Stimulated activated CD4-positive, alpha-beta T cell treated with anti-CD3 and anti-CD28 coated beads, Interleukin-2, amount 100 ng/mL, for 24 hours (primary cell): ENCODE measurements at regions not wholly inside any gene's neighbourhood (a gene's known extent, or its start where the extent isn't known, plus 50 kb on each side); places are given as distances from the start of the nearest gene placed in this dataset.

Experiments used
- DNase-seq, 2 donors: peaks; one replicate each; pipeline ENCODE4 v3.0.0-alpha.2; 2020

GRCh38 chr9:81532251-81532650, 157.1 kb downstream of the TLE1 start:
- no peak for DNase-seq

- DNase-seq, result no peak
Observed at GRCh38 chr9:81531511-81531910, 157.8 kb downstream of the TLE1 start.

GRCh38 chr9:81530846-81531245, 158.5 kb downstream of the TLE1 start:
- no peak for DNase-seq

- no peak for DNase-seq
Observed at GRCh38 chr9:81530310-81530810, 159.0 kb downstream of the TLE1 start.

- no peak for DNase-seq
Observed at GRCh38 chr9:81529556-81530193, 159.7 kb downstream of the TLE1 start.

- no peak for DNase-seq
Observed at GRCh38 chr9:81526587-81526986, 162.8 kb downstream of the TLE1 start.

GRCh38 chr9:81522716-81523551, 166.4 kb downstream of the TLE1 start:
- no peak for DNase-seq

GRCh38 chr9:81521892-81522291, 167.5 kb downstream of the TLE1 start:
- DNase-seq, result no peak

GRCh38 chr9:81519816-81520495, 169.4 kb downstream of the TLE1 start:
- no peak for DNase-seq

- no peak for DNase-seq
Observed at GRCh38 chr9:81517954-81518353, 171.4 kb downstream of the TLE1 start.

GRCh38 chr9:81513059-81513458, 176.3 kb downstream of the TLE1 start:
- DNase-seq, result no peak

- DNase-seq, result no peak
Observed at GRCh38 chr9:81512641-81513040, 176.7 kb downstream of the TLE1 start.

- DNase-seq, result no peak
Observed at GRCh38 chr9:81508476-81508875, 180.9 kb downstream of the TLE1 start.

- DNase-seq, result no peak
Observed at GRCh38 chr9:81506941-81507864, 182.1 kb downstream of the TLE1 start.

- DNase-seq, result no peak
Observed at GRCh38 chr9:81499594-81499993, 189.8 kb downstream of the TLE1 start.

GRCh38 chr9:81499021-81499454, 190.3 kb downstream of the TLE1 start:
- no peak for DNase-seq

GRCh38 chr9:81498576-81498975, 190.8 kb downstream of the TLE1 start:
- DNase-seq, result no peak

GRCh38 chr9:81497091-81497490, 192.3 kb downstream of the TLE1 start:
- no peak for DNase-seq

GRCh38 chr9:81492710-81493447, 196.5 kb downstream of the TLE1 start:
- no peak for DNase-seq

- no peak for DNase-seq
Observed at GRCh38 chr9:81490605-81491331, 198.6 kb downstream of the TLE1 start.

- no peak for DNase-seq
Observed at GRCh38 chr9:81489046-81489445, 200.3 kb downstream of the TLE1 start.
